ENCODE measurements at regions not wholly inside any gene's neighbourhood (a gene's known extent, or its start where the extent isn't known, plus 50 kb on each side); places are given as distances from the start of the nearest gene placed in this dataset.

- no peak for DNase-seq (ENCODE audit: low spot score)
Measured at GRCh38 chr17:72390675-72391508, 270.1 kb downstream of the SOX9 start.

- no peak for DNase-seq (ENCODE audit: low spot score)
Measured at GRCh38 chr17:72392056-72393010, 271.5 kb downstream of the SOX9 start.

GRCh38 chr17:72393553-72393952 is 272.7 kb downstream of the SOX9 start:
- DNase-seq (ENCODE audit: low spot score), result no peak

- no peak for DNase-seq (ENCODE audit: low spot score)
Measured at GRCh38 chr17:72394531-72394930, 273.7 kb downstream of the SOX9 start.

GRCh38 chr17:72396121-72396520 is 275.3 kb downstream of the SOX9 start:
- no peak for DNase-seq (ENCODE audit: low spot score)

DNA sequence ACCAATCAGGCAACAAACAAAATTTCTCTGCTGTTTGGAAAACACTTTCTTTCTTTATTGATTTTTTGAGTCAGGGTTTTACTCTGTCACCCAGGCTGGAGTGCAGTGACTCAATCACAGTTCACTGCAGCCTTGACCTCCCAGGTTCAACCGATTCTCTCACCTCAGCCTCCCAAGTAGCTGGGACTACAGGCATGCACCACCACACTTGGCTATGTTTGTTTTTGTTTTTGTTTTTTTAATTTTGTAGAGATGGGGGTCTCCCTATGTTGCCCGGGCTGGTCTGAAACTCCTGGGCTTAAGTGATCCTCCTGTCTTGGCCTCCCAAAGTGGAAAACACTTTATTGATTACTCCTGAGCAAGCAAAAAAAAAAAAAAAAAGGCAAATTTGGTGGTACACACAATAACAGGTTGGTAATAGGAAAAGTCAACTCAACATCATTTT is 276.4 kb downstream of the SOX9 start:
- no peak for DNase-seq (ENCODE audit: low spot score)

- DNase-seq (ENCODE audit: low spot score), result no peak
Measured at GRCh38 chr17:72397687-72398086, 276.9 kb downstream of the SOX9 start.

DNA sequence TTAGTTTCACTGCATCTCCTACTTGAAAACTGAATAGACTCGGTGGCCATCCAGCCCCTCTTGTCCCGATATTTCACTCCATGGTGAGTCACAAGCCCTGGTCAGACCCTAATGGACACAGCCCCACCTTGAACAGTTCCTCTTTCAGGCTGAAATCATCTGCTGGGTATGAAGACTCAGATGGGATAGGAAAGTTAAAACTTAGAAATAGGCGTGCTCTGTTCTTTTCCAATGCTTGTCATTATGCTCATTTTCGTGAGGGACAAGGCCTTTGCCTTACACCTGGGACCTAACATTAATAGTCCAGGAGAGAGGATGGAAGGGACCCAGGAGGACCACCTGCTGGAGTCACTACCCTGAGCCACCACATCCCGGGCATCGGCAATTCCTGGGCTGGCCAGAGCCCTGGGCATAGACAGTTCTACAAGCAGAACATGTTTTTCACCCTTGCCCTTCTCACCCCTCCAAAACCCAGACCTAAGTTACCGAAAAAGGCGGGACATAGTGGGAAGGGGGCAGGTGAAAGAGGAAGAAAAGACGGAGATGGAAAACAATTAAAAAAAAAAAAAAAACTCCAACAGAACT is 278.3 kb downstream of the SOX9 start:
- DNase-seq (ENCODE audit: low spot score), result no peak

- DNase-seq (ENCODE audit: low spot score), result no peak
Measured at GRCh38 chr17:72399608-72400487, 279.0 kb downstream of the SOX9 start.

GRCh38 chr17:72400488-72400827 is 279.6 kb downstream of the SOX9 start:
- DNase-seq (ENCODE audit: low spot score), result no peak

- DNase-seq (ENCODE audit: low spot score), result no peak
Measured at GRCh38 chr17:72400863-72401262, 280.0 kb downstream of the SOX9 start.

DNA sequence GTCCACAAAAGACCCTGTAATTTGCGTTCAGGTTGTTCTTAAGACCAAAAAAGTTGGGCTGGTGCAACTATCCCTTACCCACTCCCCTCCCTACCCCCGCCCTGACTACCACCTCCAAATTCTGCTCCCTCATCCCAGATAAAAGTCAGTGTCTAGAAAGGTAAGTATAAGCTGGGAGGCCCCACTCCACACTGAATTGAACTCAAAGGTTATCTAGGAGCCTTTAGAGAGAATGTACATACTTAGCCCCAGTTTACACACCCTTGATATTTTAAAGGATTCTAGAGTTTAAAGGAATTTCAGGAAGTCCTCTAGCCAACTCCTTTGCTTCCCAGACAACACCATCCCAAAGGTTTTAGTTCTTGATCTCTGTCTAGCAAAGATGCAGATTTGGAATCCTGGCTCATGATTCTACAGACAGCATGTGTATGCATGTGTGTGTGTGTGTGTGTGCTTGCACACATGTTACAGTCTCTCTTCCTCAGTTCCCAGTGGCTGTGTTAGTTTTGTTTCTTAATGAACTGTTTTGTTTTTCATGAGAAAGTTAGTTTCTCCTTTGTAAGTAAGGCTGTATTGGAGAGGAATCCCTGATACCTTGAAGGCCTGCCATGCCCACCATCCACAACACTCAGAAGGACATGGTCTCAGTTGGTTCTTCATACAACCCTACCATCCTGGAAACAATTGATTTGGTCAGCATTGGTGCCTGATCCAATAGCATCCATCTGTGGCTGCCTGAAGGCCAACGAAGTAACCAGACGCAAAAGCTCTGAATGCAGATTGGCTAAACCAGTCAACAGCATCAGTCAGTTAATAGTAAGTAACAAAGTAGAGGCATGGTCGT is 281.3 kb downstream of the SOX9 start:
- no peak for DNase-seq (ENCODE audit: low spot score)

DNA sequence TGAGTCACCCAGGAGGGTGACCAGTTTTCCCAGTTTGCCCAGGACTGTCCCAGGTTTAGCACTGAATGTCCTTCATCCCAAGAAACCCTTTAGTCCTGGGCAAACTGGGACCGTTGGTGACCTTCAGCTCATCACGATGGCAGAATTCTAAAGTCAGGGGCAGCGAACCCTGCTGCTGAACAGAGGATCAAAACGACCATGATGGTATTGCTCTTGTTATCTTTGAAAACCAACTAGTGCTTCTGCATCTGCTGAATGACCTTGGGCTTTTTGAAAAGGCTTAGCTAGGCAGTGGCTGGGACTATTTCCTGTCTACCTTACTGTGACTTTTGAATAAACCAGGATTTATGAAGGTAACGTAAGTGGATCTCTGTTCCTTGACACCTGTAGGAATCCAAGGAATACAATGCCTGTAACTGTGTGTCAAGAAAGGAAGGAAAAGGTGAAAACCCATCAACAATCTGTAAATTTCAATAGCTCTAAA is 281.9 kb downstream of the SOX9 start:
- no peak for DNase-seq (ENCODE audit: low spot score)

DNA sequence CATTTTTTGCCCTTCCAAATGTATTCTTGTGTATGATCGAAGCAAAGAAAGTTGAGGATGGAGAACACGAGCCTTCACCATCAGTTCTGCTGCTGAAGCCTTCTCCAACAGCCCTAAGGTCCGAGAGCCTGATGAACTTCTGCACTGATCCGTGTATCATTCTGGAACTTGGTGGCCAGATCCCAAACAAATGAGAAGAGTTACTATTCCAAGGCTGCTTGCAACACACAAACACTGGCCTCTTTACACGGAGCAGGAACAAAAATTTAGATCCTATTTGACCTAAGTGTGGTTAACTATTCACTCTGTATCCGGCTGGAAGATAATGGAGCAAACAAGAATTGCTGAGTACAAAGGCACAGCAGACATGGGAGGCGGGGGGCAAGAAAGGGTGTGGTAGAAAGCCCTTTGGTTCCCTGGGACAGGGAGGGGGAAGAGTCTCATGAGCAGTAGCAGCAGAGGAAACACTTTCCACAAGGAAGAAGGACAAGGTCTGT is 282.9 kb downstream of the SOX9 start:
- DNase-seq (ENCODE audit: low spot score), result no peak

DNA sequence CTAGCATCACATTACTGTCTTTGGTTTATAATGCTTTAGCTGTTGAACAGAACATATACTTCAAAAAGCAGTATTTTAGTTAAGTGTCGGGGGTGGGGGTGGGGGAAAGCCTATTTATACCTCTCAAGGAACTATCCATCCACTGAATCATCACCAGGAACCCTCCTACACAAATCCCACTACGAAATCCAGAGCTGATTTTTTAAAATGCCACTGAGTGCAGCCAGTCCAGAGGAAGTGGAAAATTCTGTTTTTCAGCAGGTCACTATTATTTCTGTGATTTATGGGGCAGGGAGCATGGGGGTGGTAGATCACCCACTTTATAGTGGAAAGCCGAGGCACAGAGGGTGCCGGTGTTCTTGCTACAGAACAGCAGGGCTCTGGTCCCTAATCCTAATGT is 284.1 kb downstream of the SOX9 start:
- DNase-seq (ENCODE audit: low spot score), result peak; percentile 54

DNA sequence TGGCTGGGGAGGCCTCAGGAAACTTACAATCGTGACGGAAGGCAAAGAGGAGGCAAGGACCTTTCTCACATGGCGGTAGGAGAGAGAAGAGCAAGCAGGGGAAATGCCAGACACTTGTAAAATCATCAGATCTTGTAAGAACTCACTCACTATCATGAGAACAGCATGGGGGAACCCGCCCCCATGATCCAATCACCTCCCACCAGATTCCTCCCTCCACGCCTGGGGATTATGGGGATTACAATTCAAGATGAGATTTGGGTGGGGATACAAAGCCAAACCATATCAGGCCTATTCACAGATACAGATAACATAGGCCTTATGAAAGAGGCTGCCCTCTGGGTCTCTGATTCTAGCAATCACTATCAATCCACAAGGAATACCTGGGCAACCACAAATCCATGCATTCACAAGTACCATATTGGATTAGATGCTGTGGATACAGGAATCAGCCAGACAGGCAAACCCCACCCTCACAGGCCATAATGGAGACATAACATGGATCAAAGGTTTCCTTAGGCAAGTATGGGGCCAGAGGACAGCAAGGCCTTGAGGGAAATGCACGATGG is 284.9 kb downstream of the SOX9 start:
- no peak for DNase-seq (ENCODE audit: low spot score)

GRCh38 chr17:72406498-72406897 is 285.7 kb downstream of the SOX9 start:
- DNase-seq (ENCODE audit: low spot score), result no peak

- DNase-seq (ENCODE audit: low spot score), result peak; percentile 98
Measured at GRCh38 chr17:72407336-72407909, 286.6 kb downstream of the SOX9 start.

DNA sequence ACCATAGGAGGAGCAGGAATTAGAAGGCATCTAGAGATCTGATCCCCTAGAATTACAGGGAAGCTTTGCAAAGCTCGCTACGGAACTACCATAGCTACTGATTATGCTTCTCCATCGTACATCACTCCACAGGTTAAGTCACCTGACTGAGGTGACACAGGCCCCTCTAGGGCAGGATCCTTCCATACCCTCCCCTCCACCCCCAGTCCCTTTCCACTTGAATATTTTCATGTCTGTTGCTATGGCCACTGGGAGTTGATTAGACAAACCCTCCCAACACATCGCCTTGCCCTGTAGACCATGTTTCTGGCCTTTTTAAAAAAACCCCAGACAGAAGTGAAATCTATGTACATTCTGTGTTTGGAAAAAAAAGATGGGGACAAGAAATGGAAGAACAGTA is 287.1 kb downstream of the SOX9 start:
- no peak for DNase-seq (ENCODE audit: low spot score)

DNA sequence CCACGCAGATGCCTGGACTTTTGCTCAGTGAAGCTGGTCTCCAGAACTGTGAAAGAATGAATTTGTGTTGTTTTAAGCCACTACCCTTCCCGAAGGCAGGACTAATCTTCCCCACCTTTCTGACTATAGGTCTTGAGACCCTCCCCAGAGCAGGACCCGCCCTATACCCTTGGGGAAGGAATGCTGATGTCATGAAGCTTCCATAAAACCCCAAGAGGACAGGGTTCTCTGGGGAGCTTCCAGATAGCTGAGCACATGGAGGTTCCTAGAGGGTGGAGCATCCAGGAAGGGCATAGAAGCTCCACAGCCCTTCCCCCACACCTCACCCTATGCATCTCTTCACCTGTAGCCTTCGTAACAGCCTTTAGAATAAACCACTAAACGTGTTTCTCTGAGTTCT is 287.8 kb downstream of the SOX9 start:
- DNase-seq (ENCODE audit: low spot score), result no peak

All from COLO829 (cell line).